ENCODE measurements at regions not wholly inside any gene's neighbourhood (a gene's known extent, or its start where the extent isn't known, plus 50 kb on each side); places are given as distances from the start of the nearest gene placed in this dataset.

DNA sequence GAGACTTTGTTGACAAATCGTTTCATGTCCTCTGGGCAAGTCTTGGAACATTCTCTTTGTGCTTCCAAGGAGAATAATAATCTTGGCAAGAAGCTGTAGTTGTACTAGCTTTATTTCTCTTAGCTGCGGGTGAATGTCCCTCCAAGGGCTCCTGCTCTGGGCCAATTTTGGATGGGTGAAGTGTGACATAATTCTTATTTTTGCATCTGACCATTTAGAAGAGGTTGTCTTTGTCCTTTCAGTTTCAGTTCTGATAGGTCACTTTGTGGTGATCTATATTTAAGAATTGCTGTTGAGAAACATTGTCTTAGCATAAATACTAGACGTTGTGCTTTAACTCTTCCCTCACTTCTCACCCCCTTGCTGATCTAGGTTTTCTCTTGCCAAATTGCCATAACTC, 164.8 kb upstream of the RORA start:
- Histone ChIP-seq H3K4me2 (ENCODE audit: low read length) (no peak overlapping the region), H3K23ac (ENCODE audit: low read length) (no peak overlapping the region), H2BK12ac (ENCODE audit: low read length) (no peak overlapping the region), H3K18ac (ENCODE audit: low read length) (no peak overlapping the region), H2BK120ac (ENCODE audit: insufficient read depth, low read length, poor library complexity) (no peak overlapping the region), H3K4me3 (ENCODE audit: low read depth, low read length) (no peak overlapping the region), H3K4me1 (ENCODE audit: control insufficient read depth in 1 of 2, insufficient read depth in 2 of 2, low read length in 2 of 2) (no peaks in the 10 kb centered on the region), H3K36me3 (ENCODE audit: control insufficient read depth in 1 of 2, insufficient read depth in 2 of 2, low read length in 2 of 2) (no peaks in the 10 kb centered on the region), H3K27ac (ENCODE audit: low read depth, low read length) (no peak overlapping the region), H3K79me2 (ENCODE audit: control insufficient read depth, insufficient read depth, low read length, poor library complexity) (no peaks in the 10 kb centered on the region), H4K8ac (ENCODE audit: low read depth, low read length) (no peak overlapping the region), H3K27me3 (ENCODE audit: insufficient read depth, low read length) (no peaks in the 10 kb centered on the region), H4K12ac (ENCODE audit: low read depth, low read length) (no peak overlapping the region), H4K91ac (ENCODE audit: low read depth, low read length) (no peak overlapping the region), H3K79me1 (ENCODE audit: low read length) (no peaks in the 10 kb centered on the region), H3K4ac (ENCODE audit: low read depth, low read length) (no peak overlapping the region), H2AFZ (ENCODE audit: insufficient read depth, low read length, poor library complexity) (no peak overlapping the region), H3K14ac (ENCODE audit: low read length) (no peak overlapping the region), H2BK5ac (ENCODE audit: low read depth, low read length, poor library complexity) (no peak overlapping the region), H3K9me3 (ENCODE audit: insufficient read depth, low read depth, low read length) (no peaks in the 10 kb centered on the region), H3K9ac (ENCODE audit: low read length) (no peak overlapping the region), H2AK5ac (ENCODE audit: low read length) (no peak overlapping the region)
- DNase-seq, result no peak
- WGBS (ENCODE audit: extremely low coverage, insufficient coverage, insufficient read length), result no CpG with 5 or more reads among the region's 3 CpGs

DNA sequence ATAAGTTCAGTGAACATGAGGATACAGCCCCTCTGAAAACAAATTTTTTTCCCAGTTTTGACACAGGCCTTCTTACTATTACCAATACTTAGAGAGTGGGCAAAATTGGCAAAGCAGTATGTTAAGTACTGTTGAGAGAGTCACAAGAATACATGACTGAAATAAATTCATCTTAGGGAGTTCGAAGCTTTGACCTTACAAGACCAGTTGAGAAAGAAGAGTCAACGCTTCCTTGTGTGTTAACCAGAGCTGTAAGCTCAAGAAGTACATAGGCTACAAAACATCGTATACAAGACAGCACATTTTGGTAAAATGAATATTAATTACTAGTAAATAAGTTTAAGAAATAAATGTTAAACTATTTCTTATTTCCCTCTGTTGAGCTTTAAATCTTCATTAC, 164.4 kb upstream of the RORA start:
- Histone ChIP-seq H4K8ac (ENCODE audit: low read depth, low read length) (no peak overlapping the region), H3K79me1 (ENCODE audit: low read length) (no peaks in the 10 kb centered on the region), H2BK12ac (ENCODE audit: low read length) (no peak overlapping the region), H2AK5ac (ENCODE audit: low read length) (no peak overlapping the region), H3K79me2 (ENCODE audit: control insufficient read depth, insufficient read depth, low read length, poor library complexity) (no peaks in the 10 kb centered on the region), H3K27me3 (ENCODE audit: insufficient read depth, low read length) (no peaks in the 10 kb centered on the region), H3K18ac (ENCODE audit: low read length) (no peak overlapping the region), H2BK120ac (ENCODE audit: insufficient read depth, low read length, poor library complexity) (no peak overlapping the region), H3K9me3 (ENCODE audit: insufficient read depth, low read depth, low read length) (no peaks in the 10 kb centered on the region), H3K4me1 (ENCODE audit: control insufficient read depth in 1 of 2, insufficient read depth in 2 of 2, low read length in 2 of 2) (no peaks in the 10 kb centered on the region), H3K4me2 (ENCODE audit: low read length) (no peak overlapping the region), H3K14ac (ENCODE audit: low read length) (no peak overlapping the region), H2AFZ (ENCODE audit: insufficient read depth, low read length, poor library complexity) (no peak overlapping the region), H3K27ac (ENCODE audit: low read depth, low read length) (no peak overlapping the region), H3K4me3 (ENCODE audit: low read depth, low read length) (no peak overlapping the region), H3K4ac (ENCODE audit: low read depth, low read length) (no peak overlapping the region), H3K23ac (ENCODE audit: low read length) (no peak overlapping the region), H2BK5ac (ENCODE audit: low read depth, low read length, poor library complexity) (no peak overlapping the region), H4K91ac (ENCODE audit: low read depth, low read length) (no peak overlapping the region), H3K36me3 (ENCODE audit: control insufficient read depth in 1 of 2, insufficient read depth in 2 of 2, low read length in 2 of 2) (no peaks in the 10 kb centered on the region), H4K12ac (ENCODE audit: low read depth, low read length) (no peak overlapping the region), H3K9ac (ENCODE audit: low read length) (no peak overlapping the region)
- DNase-seq, result no peak
- no CpG with 5 or more reads among the region's 3 CpGs for WGBS (ENCODE audit: extremely low coverage, insufficient coverage, insufficient read length)

- no peaks in the 10 kb centered on the region for H3K4me1 ChIP-seq (ENCODE audit: control insufficient read depth in 1 of 2, insufficient read depth in 2 of 2, low read length in 2 of 2)
- no peak overlapping the region for H4K91ac ChIP-seq (ENCODE audit: low read depth, low read length)
- H3K18ac ChIP-seq (ENCODE audit: low read length), result no peak overlapping the region
- H4K8ac ChIP-seq (ENCODE audit: low read depth, low read length), result no peak overlapping the region
- no peak overlapping the region for H3K4me3 ChIP-seq (ENCODE audit: low read depth, low read length)
- H3K9me3 ChIP-seq (ENCODE audit: insufficient read depth, low read depth, low read length), result no peaks in the 10 kb centered on the region
- H3K14ac ChIP-seq (ENCODE audit: low read length), result no peak overlapping the region
- H3K27me3 ChIP-seq (ENCODE audit: insufficient read depth, low read length), result no peaks in the 10 kb centered on the region
- H3K79me1 ChIP-seq (ENCODE audit: low read length), result no peaks in the 10 kb centered on the region
- no peak overlapping the region for H2BK120ac ChIP-seq (ENCODE audit: insufficient read depth, low read length, poor library complexity)
- peaks cover 0 to 2% of the 10 kb centered on the region in 2 experiments for H3K36me3 ChIP-seq (ENCODE audit: control insufficient read depth in 1 of 2, insufficient read depth in 2 of 2, low read length in 2 of 2)
- no peak overlapping the region for H4K12ac ChIP-seq (ENCODE audit: low read depth, low read length)
- no peak overlapping the region for H3K4ac ChIP-seq (ENCODE audit: low read depth, low read length)
- H3K27ac ChIP-seq (ENCODE audit: low read depth, low read length), result no peak overlapping the region
- H3K9ac ChIP-seq (ENCODE audit: low read length), result no peak overlapping the region
- no peak overlapping the region for H2BK12ac ChIP-seq (ENCODE audit: low read length)
- H2BK5ac ChIP-seq (ENCODE audit: low read depth, low read length, poor library complexity), result no peak overlapping the region
- H3K4me2 ChIP-seq (ENCODE audit: low read length), result no peak overlapping the region
- H3K23ac ChIP-seq (ENCODE audit: low read length), result no peak overlapping the region
- H2AFZ ChIP-seq (ENCODE audit: insufficient read depth, low read length, poor library complexity), result no peak overlapping the region
- DNase-seq, result no peak
- H2AK5ac ChIP-seq (ENCODE audit: low read length), result no peak overlapping the region
- no peaks in the 10 kb centered on the region for H3K79me2 ChIP-seq (ENCODE audit: control insufficient read depth, insufficient read depth, low read length, poor library complexity)
These were observed 161.0 kb upstream of the RORA start for GRCh38 chr15:61390138-61390537.

GRCh38 chr15:61389334-61390028, 160.4 kb upstream of the RORA start:
- no peak overlapping the region for H4K91ac ChIP-seq (ENCODE audit: low read depth, low read length)

More at GRCh38 chr15:61389334-61390028, 160.4 kb upstream of the RORA start:
- no peak overlapping the region for H2BK120ac ChIP-seq (ENCODE audit: insufficient read depth, low read length, poor library complexity)
- no peak overlapping the region for H2AFZ ChIP-seq (ENCODE audit: insufficient read depth, low read length, poor library complexity)
- no CpG with 5 or more reads among the region's 6 CpGs for WGBS (ENCODE audit: extremely low coverage, insufficient coverage, insufficient read length)
- no peak overlapping the region for H2BK12ac ChIP-seq (ENCODE audit: low read length)
- no peaks in the 10 kb centered on the region for H3K9me3 ChIP-seq (ENCODE audit: insufficient read depth, low read depth, low read length)
- no peak overlapping the region for H3K4me3 ChIP-seq (ENCODE audit: low read depth, low read length)
- no peak overlapping the region for H4K8ac ChIP-seq (ENCODE audit: low read depth, low read length)
- H4K12ac ChIP-seq (ENCODE audit: low read depth, low read length), result no peak overlapping the region
- H2BK5ac ChIP-seq (ENCODE audit: low read depth, low read length, poor library complexity), result no peak overlapping the region
- H3K36me3 ChIP-seq (ENCODE audit: control insufficient read depth in 1 of 2, insufficient read depth in 2 of 2, low read length in 2 of 2), result peaks cover 0 to 2% of the 10 kb centered on the region in 2 experiments
- no peaks in the 10 kb centered on the region for H3K79me1 ChIP-seq (ENCODE audit: low read length)
- H3K4ac ChIP-seq (ENCODE audit: low read depth, low read length), result no peak overlapping the region
- no peak overlapping the region for H3K9ac ChIP-seq (ENCODE audit: low read length)
- H2AK5ac ChIP-seq (ENCODE audit: low read length), result no peak overlapping the region
- no peak overlapping the region for H3K18ac ChIP-seq (ENCODE audit: low read length)
- no peaks in the 10 kb centered on the region for H3K27me3 ChIP-seq (ENCODE audit: insufficient read depth, low read length)
- no peak overlapping the region for H3K14ac ChIP-seq (ENCODE audit: low read length)
- peak in 1 of 2 donors; percentile 6 for DNase-seq
- no peak overlapping the region for H3K23ac ChIP-seq (ENCODE audit: low read length)
- H3K27ac ChIP-seq (ENCODE audit: low read depth, low read length), result no peak overlapping the region
- no peaks in the 10 kb centered on the region for H3K79me2 ChIP-seq (ENCODE audit: control insufficient read depth, insufficient read depth, low read length, poor library complexity)
- no peak overlapping the region for H3K4me2 ChIP-seq (ENCODE audit: low read length)
- no peaks in the 10 kb centered on the region for H3K4me1 ChIP-seq (ENCODE audit: control insufficient read depth in 1 of 2, insufficient read depth in 2 of 2, low read length in 2 of 2)

Measured in trophoblast cell (in vitro differentiated cells and primary cell).